Neural cell (in vitro differentiated cells): ENCODE measurements at regions not wholly inside any gene's neighbourhood (a gene's known extent, or its start where the extent isn't known, plus 50 kb on each side); places are given as distances from the start of the nearest gene placed in this dataset.

ENCODE experiments used
- H2AFZ ChIP-seq: fragments of 200-600, 300-800 bp; sonication (generic), shearing (Covaris generic); 2 replicates; pipeline ENCODE4 v1.6.0; 2014; ENCODE audit warnings: low read depth, mild to moderate bottlenecking, antibody characterized with exemption, low read length, moderate library complexity
- H3F3A ChIP-seq: fragments of 200-600 bp; shearing (Covaris generic); 2 replicates; pipeline ENCODE4 v1.6.1; 2016; ENCODE audit warnings: mild to moderate bottlenecking, moderate library complexity, mixed read lengths, antibody characterized with exemption, low read length; ENCODE audit not compliant: insufficient read depth, poor library complexity, severe bottlenecking
- H3K27ac ChIP-seq: fragments of 200-600, 300-800 bp; sonication (generic), shearing (Covaris generic); 2 replicates; pipeline ENCODE4 v1.5.1; 2014; ENCODE audit warnings: mild to moderate bottlenecking, low read length, moderate library complexity
- H3K27me3 ChIP-seq: fragments of 300-800, 200-600 bp; sonication (generic), shearing (Covaris generic); 2 replicates; pipeline ENCODE4 v1.6.0; 2014; ENCODE audit warnings: mild to moderate bottlenecking, low read depth, low read length, moderate library complexity; ENCODE audit not compliant: insufficient read depth
- H3K36me3 ChIP-seq: fragments of 300-800, 200-600 bp; sonication (generic), shearing (Covaris generic); 2 replicates; pipeline ENCODE4 v1.5.1; 2014; ENCODE audit warnings: mild to moderate bottlenecking, antibody characterized with exemption, low read length, moderate library complexity; ENCODE audit not compliant: insufficient read depth
- H3K4me2 ChIP-seq: fragments of 300-800, 200-600 bp; sonication (generic), shearing (Covaris generic); 2 replicates; pipeline ENCODE4 v1.6.0; 2014; ENCODE audit warnings: mild to moderate bottlenecking, low read length
- H3K4me3 ChIP-seq: fragments of 300-800, 200-600 bp; sonication (generic), shearing (Covaris generic); 2 replicates; pipeline ENCODE4 v1.5.1; 2014; ENCODE audit warnings: mild to moderate bottlenecking, low read length, moderate library complexity
- H3K79me2 ChIP-seq: fragments of 200-600 bp; shearing (Covaris generic); replicated peaks from 2 replicates; pipeline ENCODE4 v1.6.0; 2014; ENCODE audit warnings: mild to moderate bottlenecking, low read length, moderate library complexity; ENCODE audit not compliant: insufficient read depth
- H3K9ac ChIP-seq: fragments of 300-800, 200-600 bp; sonication (generic), shearing (Covaris generic); 2 replicates; pipeline ENCODE4 v1.6.1; 2016; ENCODE audit warnings: mild to moderate bottlenecking, low read length, mixed read lengths
- H3K9me2 ChIP-seq: fragments of 200-600 bp; shearing (Covaris generic); 2 replicates; pipeline ENCODE4 v1.6.1; 2016; ENCODE audit warnings: mild to moderate bottlenecking, low read length, mixed read lengths; ENCODE audit not compliant: insufficient read depth
- H3K9me3 ChIP-seq: fragments of 200-600, 300-800 bp; sonication (generic), shearing (Covaris generic); 2 replicates; pipeline ENCODE4 v1.6.1; 2016; ENCODE audit warnings: mild to moderate bottlenecking, mixed run types, low read length, moderate library complexity, mixed read lengths
- H4K20me1 ChIP-seq: fragments of 200-600 bp; shearing (Covaris generic); 2 replicates; pipeline ENCODE4 v1.6.1; 2016; ENCODE audit warnings: mild to moderate bottlenecking, mixed run types; ENCODE audit not compliant: insufficient read depth
- EP300 ChIP-seq: fragments of 450-650 bp; conservative IDR thresholded peaks from 2 replicates; pipeline ENCODE4 v1.6.1; 2014; ENCODE audit warnings: antibody characterized with exemption, mild to moderate bottlenecking, moderate library complexity; ENCODE audit not compliant: poor library complexity, severe bottlenecking
- EZH2 ChIP-seq: fragments of 200-600, 300-800 bp; shearing (Covaris generic), sonication (generic); IDR thresholded peaks from 2 replicates; pipeline ENCODE4 v1.6.1; 2014; ENCODE audit warnings: antibody characterized with exemption, low read length, borderline replicate concordance, mild to moderate bottlenecking; ENCODE audit not compliant: insufficient read depth, poor library complexity, severe bottlenecking
- MXI1 ChIP-seq: fragments of 450-650 bp; conservative IDR thresholded peaks from 2 replicates; pipeline ENCODE4 v1.6.1; 2014; ENCODE audit warnings: antibody characterized with exemption, mild to moderate bottlenecking; ENCODE audit not compliant: poor library complexity, severe bottlenecking
- POLR2AphosphoS5 ChIP-seq: IDR thresholded peaks from 2 replicates; pipeline ENCODE4 v1.6.1; 2012
- RAD21 ChIP-seq: fragments of 450-650 bp; conservative IDR thresholded peaks from 2 replicates; pipeline ENCODE4 v1.6.1; 2014; ENCODE audit warnings: antibody characterized with exemption, mild to moderate bottlenecking, moderate library complexity
- SMC3 ChIP-seq: fragments of 450-650 bp; conservative IDR thresholded peaks from 2 replicates; pipeline ENCODE4 v1.6.1; 2014; ENCODE audit warnings: antibody characterized with exemption, mild to moderate bottlenecking, moderate library complexity; ENCODE audit not compliant: poor library complexity
- TAF1 ChIP-seq: IDR thresholded peaks from 2 replicates; pipeline ENCODE4 v1.6.1; 2012; ENCODE audit warnings: low read depth
- TF ChIP-seq, protein P1 (sequence below): IDR thresholded peaks from 2 replicates; pipeline ENCODE4 v1.6.1; 2012; ENCODE audit warnings: borderline replicate concordance
- TF ChIP-seq, protein P2 (sequence below): fragments of 450-650 bp; IDR thresholded peaks from 2 replicates; pipeline ENCODE4 v1.5.1; 2014; ENCODE audit warnings: antibody characterized with exemption, mild to moderate bottlenecking, moderate library complexity; ENCODE audit not compliant: poor library complexity, severe bottlenecking

DNA sequence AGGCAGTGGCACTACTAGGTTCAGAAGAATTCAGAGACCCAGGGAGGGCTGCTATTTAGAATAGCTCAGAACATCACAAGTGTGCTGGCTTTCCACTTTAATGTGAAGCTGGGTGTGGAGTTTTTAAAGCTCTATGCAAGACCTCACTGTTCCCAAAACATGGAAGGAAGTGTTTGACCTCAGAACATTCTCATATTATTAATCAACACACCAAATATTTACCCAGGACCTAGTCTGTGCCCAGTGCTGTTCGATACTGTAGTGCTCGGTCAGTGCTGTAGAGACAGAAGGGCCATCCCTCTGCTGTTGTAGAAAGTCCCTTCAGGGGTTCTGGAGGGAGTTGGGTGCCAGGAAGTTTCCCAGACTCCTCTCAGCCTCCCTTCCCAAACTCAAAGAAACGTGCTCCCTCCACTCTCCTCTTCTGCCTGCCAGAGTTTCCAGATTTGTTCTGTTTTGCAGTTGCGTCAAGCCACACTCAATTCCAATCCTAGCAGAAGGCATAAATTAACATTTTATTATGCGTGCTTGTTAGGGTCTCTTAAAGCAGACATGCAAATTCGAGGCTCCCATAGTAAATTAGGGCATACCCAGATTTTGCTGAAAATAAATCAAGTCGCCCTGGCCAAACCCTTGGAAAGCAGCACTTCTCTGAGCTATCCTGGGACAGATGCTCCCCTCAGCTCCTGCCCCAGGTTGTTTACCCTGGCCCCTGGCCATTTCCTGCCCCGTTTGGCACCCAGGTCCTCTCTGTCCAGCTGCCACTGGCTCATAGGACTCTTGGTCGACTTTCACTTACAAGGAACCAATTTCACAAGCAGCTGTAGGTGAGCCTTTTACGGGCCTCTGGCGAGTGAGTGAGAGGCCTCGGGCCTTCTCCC is 248.6 kb downstream of the HIVEP2 start:
- Histone ChIP-seq H2AFZ (no peak overlapping the region), H3K4me3 (no peak overlapping the region), H3K9me2 (no peaks in the 10 kb centered on the region), H3K79me2 (no peaks in the 10 kb centered on the region), H3K4me2 (no peak overlapping the region), H3K9ac (no peak overlapping the region), H3K36me3 (no peaks in the 10 kb centered on the region), H4K20me1 (no peaks in the 10 kb centered on the region), H3K27ac (no peak overlapping the region), H3F3A (no peaks in the 10 kb centered on the region), H3K9me3 (no peaks in the 10 kb centered on the region), H3K27me3 (no peaks in the 10 kb centered on the region)
- no peak for TF ChIP-seq EP300
- TF ChIP-seq POLR2AphosphoS5: no peak
- no peak for TF ChIP-seq TAF1
- TF ChIP-seq MXI1: no peak
- no peak for TF ChIP-seq EZH2
- no peak for TF ChIP-seq RAD21
- TF ChIP-seq, protein P1, sequence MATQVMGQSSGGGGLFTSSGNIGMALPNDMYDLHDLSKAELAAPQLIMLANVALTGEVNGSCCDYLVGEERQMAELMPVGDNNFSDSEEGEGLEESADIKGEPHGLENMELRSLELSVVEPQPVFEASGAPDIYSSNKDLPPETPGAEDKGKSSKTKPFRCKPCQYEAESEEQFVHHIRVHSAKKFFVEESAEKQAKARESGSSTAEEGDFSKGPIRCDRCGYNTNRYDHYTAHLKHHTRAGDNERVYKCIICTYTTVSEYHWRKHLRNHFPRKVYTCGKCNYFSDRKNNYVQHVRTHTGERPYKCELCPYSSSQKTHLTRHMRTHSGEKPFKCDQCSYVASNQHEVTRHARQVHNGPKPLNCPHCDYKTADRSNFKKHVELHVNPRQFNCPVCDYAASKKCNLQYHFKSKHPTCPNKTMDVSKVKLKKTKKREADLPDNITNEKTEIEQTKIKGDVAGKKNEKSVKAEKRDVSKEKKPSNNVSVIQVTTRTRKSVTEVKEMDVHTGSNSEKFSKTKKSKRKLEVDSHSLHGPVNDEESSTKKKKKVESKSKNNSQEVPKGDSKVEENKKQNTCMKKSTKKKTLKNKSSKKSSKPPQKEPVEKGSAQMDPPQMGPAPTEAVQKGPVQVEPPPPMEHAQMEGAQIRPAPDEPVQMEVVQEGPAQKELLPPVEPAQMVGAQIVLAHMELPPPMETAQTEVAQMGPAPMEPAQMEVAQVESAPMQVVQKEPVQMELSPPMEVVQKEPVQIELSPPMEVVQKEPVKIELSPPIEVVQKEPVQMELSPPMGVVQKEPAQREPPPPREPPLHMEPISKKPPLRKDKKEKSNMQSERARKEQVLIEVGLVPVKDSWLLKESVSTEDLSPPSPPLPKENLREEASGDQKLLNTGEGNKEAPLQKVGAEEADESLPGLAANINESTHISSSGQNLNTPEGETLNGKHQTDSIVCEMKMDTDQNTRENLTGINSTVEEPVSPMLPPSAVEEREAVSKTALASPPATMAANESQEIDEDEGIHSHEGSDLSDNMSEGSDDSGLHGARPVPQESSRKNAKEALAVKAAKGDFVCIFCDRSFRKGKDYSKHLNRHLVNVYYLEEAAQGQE: no peak
- TF ChIP-seq, protein P2, sequence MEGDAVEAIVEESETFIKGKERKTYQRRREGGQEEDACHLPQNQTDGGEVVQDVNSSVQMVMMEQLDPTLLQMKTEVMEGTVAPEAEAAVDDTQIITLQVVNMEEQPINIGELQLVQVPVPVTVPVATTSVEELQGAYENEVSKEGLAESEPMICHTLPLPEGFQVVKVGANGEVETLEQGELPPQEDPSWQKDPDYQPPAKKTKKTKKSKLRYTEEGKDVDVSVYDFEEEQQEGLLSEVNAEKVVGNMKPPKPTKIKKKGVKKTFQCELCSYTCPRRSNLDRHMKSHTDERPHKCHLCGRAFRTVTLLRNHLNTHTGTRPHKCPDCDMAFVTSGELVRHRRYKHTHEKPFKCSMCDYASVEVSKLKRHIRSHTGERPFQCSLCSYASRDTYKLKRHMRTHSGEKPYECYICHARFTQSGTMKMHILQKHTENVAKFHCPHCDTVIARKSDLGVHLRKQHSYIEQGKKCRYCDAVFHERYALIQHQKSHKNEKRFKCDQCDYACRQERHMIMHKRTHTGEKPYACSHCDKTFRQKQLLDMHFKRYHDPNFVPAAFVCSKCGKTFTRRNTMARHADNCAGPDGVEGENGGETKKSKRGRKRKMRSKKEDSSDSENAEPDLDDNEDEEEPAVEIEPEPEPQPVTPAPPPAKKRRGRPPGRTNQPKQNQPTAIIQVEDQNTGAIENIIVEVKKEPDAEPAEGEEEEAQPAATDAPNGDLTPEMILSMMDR: no peak
- no peak for TF ChIP-seq SMC3

DNA sequence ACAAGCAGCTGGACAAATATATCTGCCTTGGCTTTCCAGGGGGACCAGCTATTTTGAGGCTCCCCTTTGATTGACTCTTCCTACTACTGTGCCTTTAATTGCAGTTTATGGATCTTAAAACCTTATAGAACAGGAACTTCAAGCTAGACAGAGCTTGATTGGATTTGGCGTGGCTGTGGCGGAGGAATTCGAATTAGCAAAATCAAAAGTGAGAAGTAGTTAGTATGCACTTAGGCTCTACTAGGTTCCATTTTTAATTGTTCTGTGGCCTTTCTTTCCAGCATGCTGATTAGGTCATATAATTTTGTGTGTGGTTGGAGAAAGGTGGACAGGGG is 248.0 kb downstream of the HIVEP2 start:
- Histone ChIP-seq H3K79me2 (no peaks in the 10 kb centered on the region), H3F3A (no peaks in the 10 kb centered on the region), H3K9me3 (no peaks in the 10 kb centered on the region), H3K9ac (no peak overlapping the region), H3K9me2 (no peaks in the 10 kb centered on the region), H3K4me3 (no peak overlapping the region), H2AFZ (no peak overlapping the region), H3K4me2 (no peak overlapping the region), H3K36me3 (no peaks in the 10 kb centered on the region), H4K20me1 (no peaks in the 10 kb centered on the region), H3K27me3 (no peaks in the 10 kb centered on the region), H3K27ac (no peak overlapping the region)
- TF ChIP-seq EP300 (no peak), MXI1 (no peak), POLR2AphosphoS5 (no peak), SMC3 (no peak), TAF1 (no peak), RAD21 (no peak), EZH2 (no peak)
- TF ChIP-seq, protein P1: no peak
- TF ChIP-seq, protein P2: no peak
